HG03439 (cell line): ENCODE measurements at regions not wholly inside any gene's neighbourhood (a gene's known extent, or its start where the extent isn't known, plus 50 kb on each side); places are given as distances from the start of the nearest gene placed in this dataset.
"Not testable (repeated sequence)": the region's sequence is repeated elsewhere in the genome, so short reads cannot be mapped to it uniquely, and the experiment has no call there.

Experiments
- ATAC-seq: cut with Tn5 transposase; IDR thresholded peaks from one replicate; pipeline ENCODE4 v1.9.1; 2021; ENCODE audit warnings: mild to moderate bottlenecking, moderate library complexity; ENCODE audit not compliant: unreplicated experiment

DNA sequence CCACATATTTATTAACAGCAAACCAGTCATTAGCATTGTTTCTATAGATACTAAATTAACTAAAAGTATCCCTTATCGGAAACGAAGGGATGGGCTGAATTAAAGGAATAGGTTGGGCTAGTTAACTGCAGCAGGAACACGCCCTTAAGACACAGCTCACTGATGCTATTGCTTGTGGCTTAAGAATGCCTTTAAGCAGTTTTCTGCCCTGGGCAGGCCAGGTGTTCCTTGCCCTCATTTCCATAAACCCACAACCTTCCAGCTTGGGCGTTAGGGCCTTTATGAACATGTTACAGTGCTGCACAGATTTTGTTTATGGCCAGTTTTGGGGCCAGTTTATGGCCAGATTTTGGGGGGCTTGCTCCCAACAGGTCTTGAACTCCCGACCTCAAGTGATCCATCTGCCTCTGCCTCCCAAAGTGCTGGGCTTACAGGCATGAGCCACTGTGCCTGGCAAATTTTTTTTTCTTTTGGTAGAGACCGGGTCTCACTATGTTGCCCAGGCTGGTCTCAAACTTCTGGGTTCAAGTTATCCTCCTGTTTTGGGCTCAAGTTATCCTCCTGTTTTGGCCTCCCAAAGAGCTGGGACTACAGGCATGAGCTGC lies 90.1 kb upstream of the GRIN2A start:
- not testable (repeated sequence) for ATAC-seq

DNA sequence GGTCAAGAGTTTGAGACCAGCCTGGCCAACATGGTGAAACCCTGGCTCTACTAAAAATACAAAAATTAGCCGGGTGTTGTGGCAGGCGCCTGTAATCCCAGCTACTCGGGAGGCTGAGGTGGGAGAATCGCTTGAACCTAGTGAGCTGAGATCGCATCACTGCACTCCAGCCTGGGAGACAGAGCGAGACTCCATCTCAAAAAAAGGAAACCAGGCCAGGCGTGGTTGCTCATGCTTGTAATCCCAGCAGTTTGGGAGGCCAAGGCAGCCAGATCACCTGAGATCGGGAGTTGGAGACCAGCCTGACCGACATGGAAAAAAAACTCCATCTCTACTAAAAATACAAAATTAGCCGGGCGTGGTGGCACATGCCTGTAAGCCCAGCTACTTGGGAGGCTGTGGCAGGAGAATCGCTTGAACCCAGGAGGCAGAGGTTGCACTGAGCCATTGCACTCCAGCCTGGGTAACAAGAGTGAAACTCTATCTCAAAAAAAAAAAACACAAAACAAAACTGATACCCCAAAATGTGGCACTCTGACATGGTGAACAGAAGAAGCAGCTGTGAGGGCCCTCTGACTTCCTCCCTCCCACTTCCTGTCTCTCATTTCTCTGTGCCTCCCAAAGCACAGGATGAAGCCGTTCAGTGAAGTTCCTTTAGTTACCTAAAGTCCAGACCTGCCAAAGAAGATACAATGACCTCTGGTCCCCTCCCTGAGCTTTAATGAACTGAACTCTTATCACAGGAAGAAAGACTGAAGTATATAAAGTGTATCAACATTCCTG lies 93.2 kb upstream of the GRIN2A start:
- peak; percentile 82 for ATAC-seq

DNA sequence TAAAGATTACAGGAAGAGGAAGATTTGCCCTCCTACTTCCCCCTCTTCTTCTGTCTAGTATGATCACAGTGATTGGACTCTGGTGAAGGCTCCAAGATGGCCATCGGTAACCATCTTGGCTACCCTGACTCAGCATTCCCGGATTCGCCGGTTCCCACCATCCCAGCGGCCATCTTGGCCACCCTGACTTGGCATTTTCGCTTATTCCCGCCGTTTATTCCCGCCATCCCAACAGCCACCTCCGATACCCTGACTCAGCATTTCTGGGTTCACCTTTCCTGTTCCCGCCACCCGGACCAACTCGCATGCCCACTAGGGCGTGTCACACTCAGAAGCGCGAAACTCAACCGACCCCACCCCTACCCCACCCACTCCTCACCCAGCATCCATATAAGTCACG lies 95.4 kb upstream of the GRIN2A start:
- no peak for ATAC-seq

DNA sequence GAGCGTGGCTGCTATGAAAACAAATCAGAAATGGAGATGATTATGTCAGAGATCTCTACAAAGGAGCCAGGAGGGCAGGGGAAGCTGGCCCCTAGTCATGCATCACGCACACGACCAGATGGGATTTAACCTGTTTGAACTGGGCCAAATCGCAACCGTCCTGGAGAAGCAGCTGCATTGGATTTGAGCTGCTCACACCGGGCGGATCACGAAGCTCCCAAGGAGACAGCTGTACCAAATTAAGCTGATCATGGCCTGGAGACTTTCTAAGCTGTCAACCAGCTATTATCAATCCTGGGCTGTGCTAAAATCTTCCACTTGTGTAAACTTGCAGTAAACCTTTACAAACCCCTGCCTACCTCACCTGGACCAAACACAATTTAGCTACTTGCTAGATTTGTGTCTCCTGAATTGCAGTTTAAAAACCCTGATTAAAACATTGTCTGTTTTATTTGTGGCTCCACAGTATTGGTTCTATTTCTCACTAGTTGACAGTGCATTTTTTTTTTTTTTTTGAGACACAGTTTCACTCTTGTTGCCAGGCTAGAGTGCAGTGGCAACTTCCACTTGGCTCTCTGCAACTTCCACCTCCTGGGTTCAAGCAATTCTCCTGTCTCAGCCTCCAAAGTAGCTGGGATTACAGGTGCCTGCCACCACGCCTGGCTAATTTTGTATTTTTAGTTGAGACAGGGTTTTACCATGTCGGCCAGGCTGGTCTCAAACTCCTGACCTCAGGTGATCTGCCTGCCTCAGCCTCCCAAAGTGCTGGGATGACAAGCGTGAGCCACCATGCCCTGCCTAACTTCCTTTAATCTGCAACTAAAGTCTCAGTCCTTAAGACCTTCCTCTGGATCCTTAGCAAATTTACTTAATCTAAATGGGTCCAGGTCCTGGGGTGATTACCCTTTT lies 98.3 kb upstream of the GRIN2A start:
- no peak for ATAC-seq

DNA sequence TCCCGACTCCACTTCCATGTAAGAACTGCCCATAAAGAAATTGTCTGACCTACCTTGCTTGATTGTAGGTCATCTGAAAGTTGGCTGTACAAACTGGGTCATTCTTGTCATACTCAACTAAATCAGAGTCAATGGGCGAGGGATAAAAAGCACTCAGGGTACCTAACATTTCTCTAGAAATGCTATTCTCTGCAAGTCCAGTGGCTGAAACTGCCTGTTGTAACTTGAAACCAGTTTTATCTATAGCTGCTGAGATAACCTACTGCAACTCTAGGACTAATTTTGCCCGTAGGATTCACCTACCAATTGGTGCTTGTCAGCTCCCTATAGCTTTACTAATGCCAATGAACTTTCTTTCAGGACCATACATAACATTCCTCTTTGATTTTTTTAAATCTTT lies 100.1 kb upstream of the GRIN2A start:
- ATAC-seq, result no peak

DNA sequence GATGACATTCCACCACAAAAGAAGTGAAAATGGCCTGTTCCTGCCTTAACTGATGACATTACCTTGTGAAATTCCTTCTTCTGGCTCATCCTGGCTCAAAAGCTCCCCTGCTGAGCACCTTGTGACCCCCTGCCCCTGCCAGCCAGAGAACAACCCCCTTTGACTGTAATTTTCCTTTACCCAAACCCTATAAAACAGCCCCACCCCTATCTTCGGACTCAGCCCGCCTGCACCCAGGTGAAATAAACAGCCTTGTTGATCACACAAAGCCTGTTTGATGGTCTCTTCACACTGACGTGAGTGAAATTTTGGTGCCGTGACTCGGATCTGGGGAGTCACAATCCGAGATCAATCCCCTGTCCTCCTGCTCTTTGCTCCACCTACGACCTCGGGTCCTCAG lies 101.0 kb upstream of the GRIN2A start:
- ATAC-seq, result not testable (repeated sequence)

DNA sequence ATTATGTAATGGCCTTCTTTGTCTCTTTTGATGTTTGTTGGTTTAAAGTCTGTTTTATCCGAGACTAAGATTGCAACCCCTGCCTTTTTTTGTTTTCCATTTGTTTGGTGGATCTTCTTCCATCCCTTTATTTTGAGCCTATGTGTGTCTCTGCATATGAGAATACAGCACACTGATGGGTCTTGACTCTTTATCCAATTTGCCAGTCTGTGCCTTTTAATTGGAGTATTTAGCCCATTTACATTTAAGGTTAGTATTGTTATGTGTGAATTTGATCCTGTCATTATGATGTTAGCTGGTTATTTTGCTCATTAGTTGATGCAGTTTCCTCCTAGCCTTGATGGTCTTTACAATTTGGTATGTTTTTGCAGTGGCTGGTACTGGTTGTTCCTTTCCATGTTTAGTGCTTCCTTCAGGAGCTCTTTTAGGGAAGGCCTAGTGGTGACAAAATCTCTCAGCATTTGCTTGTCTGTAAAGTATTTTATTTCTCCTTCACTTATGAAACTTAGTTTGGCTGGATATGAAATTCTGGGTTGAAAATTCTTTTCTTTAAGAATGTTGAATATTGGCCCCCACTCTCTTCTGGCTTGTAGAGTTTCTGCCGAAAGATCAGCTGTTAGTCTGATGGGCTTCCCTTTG lies 95.3 kb upstream of the ATF7IP2 start:
- not testable (repeated sequence) for ATAC-seq

DNA sequence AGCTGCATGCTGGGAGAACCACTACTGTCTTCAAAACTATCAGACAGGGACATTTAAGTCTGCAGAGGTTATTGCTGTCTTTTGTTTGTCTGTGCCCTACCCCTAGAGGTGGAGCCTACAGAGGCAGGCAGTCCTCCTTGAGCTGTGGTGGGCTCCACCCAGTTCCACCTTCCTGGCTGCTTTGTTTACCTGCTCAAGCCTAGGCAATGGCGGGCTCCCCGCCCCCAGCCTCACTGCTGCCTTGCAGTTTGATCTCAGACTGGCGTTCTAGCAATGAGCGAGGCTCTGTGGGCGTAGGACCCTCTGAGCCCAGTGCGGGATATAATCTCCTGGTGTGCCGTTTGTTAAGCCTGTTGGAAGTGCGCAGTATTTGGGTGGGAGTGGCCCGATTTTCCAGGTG lies 93.7 kb upstream of the ATF7IP2 start:
- not testable (repeated sequence) for ATAC-seq

DNA sequence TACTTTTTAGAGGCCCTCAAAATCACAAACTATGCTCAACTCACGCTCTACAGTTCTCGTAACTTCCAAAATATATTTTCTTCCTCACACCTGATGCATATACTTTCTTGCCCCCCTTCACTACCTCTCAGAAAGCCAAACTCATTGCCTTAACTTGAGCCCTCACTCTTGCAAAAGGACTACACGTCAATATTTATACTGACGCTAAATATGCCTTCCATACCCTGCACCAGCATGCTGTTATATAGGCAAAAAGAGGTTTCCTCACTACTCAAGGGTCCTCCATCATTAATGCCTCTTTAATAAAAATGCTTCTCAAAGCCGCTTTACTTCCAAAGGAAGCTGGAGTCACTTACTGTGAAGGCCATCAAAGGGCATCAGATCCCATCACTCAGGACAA lies 92.9 kb upstream of the ATF7IP2 start:
- not testable (repeated sequence) for ATAC-seq

DNA sequence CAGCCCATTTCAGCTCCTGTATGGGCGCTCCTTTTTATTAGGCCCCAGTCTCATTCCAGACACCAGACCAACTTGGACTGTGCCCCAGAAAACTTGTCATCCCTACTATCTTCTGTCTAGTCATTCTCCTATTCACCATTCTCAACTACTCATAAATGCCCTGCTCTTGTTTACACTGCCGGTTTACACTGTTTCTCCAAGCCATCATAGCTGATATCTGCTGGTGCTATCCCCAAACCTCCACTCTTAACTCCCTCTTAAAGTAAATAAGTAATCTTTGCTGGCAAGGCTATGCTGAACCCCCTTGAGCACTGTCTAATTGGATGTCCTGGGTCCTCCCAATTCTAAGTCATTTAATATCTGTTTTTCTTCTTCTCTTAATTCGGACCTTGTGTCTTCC lies 91.7 kb upstream of the ATF7IP2 start:
- ATAC-seq, result not testable (repeated sequence)

DNA sequence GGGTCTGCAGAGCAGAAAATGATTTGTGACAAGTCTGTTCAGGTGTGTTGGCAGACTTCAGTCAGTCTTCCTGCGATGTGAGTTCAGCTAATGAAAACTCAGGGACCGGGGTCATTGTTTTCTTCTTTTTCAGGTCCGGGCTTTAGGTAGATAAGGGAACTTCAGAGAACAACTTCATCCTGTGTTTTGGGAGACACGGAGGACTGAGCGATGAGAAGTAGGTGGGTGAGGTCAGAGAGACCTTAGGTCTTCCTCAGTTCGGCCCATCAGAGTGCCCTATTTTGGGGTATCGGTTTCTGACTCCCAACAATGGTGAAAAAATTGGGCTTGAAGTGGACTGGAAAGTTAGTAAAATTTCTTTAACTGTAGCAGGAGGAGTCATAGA lies 88.9 kb upstream of the ATF7IP2 start:
- ATAC-seq, result peak; percentile 21

DNA sequence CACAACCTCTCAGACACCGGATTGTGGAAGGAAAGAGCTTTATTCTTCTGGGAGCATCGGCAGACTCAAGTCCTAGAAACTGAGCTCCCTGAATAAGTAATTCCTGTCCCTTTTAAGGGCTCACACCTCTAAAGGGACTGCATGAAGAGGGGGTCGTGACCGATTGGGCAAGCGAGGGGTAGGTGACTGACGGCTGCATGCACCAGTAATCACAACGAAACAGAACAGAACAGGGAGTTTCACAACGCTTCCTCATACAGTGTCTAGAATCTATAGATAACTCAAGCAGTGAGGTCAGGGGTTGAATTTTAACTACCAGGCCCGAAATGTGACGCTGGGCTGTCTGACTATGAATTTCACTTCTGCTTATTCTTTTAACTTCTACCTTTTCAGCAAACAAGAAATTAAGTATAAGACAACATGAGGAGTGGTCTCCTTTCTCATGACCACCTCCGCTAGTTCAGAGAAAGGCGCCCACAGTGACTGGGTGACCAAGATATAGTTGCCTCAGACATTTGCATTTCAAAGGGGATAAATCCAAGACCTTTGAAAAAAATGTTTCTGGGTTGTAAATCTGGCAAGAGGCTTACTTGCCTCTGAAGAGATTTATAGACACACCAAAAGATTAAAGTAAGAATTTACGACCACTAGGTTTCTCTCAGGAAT lies 88.4 kb upstream of the ATF7IP2 start:
- peak; percentile 90 for ATAC-seq

DNA sequence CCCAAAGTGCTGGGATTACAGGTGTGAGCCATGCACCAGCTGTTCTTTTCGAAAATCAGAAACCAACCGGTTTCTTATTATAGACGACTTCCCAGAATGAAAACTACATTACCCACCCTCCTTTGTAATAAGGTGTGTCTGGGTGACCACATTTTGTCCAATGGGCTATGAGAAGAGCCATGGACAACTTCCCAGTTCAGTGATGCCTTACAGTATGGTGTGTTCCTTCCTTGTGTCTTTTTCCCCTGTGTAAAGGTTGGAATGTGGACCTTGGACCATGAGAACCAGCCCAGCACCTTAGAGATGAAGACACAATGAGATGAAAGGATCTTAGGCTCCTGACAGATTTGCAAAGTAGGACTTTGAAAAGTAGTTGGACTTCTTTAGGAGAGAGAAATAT lies 85.0 kb upstream of the ATF7IP2 start:
- ATAC-seq, result no peak

DNA sequence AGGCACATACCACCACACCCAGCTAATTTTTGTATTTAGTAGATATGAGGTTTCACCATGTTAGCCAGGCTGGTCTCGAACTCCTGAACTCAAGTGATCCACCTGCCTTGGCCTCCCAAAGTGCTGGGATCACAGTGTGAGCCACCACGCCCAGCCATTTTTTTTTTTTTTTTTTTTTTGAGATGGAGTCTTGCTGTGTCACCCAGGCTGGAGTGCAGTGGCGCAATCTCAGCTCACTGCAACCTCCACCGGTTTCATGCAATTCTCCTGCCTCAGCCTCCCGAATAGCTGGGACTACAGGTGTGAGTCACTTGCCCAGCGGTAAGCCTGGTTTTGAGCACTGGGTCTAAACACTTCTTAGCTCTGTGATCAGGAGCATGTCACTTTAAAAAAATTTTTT lies 84.3 kb upstream of the ATF7IP2 start:
- not testable (repeated sequence) for ATAC-seq

DNA sequence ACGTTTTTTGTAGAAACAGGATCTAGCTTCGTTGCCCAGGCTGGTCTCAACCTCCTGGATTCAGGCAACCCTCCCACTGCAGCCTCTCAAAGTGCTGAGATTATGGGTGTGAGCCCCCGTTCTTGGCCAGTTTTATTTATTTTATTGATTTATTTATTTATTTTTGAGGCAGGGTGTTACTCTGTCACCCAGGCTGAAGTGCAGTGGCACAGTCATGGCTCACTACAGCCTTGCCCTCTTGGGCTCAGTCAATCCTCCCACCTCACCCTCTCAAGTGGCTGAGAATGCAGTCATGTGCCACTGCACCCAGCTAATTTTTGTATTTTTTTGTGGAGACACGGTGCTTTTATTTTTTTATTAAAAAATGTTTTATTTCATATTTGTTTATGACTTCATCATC lies 79.9 kb upstream of the ATF7IP2 start:
- no peak for ATAC-seq

DNA sequence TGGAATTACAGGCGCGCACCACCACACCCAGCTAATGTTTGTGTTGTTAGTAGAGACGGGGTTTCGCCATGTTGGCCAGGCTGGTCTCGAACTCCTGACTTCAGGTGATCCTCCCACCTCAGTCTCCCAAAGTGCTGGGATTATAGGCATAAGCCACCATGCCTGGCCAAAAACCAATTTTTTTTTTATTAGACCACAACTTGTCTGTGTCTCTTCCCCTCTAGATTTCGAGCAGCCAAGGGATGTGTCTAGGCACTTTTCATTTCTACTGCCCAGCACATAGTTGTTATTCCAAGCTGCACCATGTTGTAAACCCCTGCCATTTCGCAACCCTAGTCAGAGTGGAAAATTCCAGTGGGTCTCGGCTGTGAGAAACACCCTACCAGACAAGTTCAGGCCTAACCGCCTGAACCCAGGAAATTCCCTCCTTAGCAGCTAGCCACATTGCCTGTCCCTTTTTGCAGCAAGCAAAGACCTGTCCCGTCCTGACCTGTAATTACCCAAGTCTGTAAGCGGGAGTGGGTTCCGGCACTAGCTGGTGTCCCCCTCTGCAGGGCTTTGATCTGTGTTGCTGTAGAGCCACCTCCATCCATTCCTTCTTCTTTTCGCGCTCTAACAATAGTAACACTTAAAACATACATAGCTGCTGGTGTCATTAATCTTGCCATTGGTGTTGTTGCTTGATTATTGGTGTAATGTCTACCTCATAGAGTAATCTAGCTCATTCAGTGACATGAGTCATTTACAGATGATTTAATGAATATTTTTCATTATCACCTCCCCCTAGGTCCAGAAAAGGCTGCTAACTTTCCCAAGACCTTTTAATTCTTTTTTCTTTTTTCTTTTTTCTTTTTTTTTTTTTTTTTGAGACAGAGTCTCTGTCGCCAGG lies 77.3 kb upstream of the ATF7IP2 start:
- no peak for ATAC-seq

DNA sequence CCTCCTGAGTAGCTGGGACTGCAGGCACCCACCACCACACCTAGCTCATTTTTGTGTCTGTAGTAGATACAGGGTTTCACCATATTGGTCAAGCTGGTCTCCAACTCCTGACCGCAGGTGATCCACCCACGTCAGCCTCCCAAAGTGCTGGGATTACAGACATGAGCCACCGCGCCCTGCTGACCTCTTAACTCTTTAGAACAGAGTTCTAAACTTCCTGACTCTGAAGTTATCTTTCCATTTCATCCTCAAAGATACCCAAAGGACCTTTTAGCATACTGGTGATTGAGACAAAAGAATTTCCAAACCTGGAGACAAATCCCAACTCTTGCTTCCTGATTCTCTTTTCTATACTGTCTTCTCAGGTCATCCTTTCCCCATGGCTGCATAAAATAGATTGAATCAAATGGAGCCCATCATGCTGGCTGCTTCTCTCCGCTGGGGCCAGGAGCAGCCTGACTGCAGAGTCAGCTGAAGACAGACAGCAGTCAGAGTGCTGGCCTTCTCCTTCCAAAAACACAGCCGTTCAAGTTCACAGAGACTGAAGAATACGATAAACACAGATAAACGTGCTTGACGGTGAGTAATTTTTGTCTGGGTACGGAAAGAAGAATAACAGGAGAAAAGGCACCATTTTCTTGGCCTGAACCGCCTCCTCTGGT lies 76.5 kb upstream of the ATF7IP2 start:
- no peak for ATAC-seq

DNA sequence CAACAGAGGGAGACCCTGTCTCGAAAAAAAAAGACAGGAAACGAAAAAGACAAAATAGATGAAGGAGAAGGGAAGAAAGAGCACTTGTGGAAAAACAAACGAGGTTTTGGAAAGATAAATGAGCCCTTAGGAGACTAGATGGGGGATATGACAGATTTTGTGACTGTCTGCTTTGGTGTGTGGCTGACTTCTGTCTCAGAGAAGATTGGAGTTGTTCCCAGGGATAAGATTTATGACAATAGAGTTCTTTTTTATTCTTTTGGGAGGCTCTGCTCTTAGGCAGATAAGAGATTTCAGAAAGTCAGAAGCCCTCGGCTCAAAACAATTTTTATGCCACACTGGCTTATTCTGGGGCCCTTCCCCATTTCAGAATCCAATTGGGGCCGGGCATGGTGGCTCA lies 73.9 kb upstream of the ATF7IP2 start:
- no peak for ATAC-seq
